Suppressor macrophage (primary cell): ENCODE measurements at regions not wholly inside any gene's neighbourhood (a gene's known extent, or its start where the extent isn't known, plus 50 kb on each side); places are given as distances from the start of the nearest gene placed in this dataset.
"Not testable (repeated sequence)": the region's sequence is repeated elsewhere in the genome, so short reads cannot be mapped to it uniquely, and the experiment has no call there.

Experiments used
- DNase-seq, 4 experiments: peaks; one replicate each; pipeline ENCODE4 v3.0.0-alpha.2; 2020 to 2022

DNA sequence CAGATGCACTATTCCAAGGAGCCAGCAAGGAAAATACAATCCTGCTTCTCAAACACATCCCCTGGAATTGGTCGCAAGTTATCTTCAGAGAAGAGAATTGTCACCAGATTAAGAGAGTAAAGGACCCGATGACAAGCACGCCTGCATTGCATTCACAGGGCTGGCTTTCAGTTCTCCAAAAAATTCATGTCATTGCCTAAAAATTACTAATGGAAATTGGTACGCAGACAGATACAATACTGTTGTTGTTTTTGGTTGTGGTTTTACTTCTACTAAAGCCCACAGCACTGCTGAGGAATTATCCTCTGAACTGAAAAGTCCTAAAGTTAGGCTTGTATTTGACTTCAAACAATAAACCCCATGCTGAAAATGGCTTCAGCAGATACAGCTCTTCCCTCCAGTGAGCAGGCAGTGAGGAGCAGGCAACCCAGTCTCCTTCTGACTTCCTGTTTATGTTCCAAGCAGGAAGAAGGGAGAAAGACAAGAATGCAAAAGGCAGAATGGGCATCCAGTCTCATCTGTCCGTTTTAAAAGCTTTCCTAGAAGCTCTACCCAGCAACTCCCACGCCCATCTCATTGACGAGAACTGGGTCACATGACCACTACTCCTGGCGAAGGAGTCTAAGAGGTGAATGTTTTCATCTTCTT, 80.6 kb upstream of the ZNF366 start:
- peak; percentile 24 to 58 (median 46) for DNase-seq

DNA sequence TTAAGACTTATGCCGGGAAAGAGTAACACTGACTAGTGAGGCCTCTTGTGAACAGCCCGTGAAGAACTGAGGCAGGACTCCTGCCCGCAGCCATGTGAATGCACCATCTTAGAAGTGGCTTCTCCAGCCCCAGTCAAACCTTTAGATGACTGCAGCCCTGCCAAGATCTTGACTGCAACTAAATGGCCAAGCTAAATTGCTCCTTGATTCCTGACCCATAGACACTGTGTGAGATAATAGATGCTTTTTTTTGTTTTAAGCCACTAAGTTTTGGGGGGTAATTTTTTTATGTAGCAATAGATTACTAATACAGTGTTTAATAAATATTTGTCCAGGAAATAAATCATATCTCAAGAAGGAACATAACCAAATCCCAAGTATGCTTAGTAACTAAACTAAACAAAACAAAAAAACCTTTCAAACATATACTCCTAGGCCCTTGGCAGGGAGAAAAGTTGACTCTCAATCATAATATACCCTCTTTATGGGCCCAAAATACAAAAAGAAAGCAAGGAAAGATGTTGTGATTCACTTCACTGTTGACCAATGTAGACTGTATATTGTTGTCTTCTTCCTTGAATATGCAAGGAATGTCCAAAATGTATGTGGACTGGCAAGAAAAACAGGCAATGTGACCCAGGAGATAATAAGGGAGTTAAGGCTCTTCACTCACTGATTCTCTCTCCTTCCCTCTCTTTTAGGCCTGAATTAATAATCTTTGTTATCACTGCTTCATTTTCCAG, 79.7 kb upstream of the ZNF366 start:
- DNase-seq: no peak

DNA sequence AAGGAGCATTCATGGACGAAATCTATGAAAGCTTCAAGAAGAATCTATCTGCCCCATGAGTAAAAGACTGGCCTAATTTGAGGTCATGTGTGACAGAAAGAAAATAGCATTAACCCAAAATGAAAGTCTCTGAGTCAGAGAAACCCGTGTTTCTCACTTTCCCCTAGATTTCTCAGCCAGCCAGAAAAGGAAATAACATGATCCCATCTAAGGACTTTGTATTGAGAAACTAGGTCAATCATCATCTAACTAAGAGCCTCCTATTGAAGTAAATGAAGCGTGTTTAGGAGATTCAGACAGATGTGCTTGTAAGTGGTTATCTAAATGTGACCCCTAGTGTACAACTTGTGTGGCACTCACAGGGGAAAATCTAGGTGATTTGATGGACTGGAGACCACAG, 77.3 kb upstream of the ZNF366 start:
- DNase-seq: peak in 1 of 4 experiments; percentile 51

DNA sequence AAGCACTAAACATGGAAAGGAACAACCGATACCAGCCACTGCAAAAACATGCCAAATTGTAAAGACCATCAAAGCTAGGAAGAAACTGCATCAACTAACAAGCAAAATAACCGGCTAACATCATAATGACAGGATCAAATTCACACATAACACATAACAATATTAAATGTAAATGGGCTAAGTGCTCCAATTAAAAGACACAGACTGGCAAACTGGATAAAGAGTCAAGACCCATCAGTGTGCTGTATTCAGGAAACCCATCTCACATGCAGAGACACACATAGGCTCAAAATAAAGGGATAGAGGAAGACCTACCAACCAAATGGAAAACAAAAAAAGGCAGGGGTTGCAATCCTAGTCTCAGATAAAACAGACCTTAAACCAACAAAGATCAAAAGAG, 72.1 kb upstream of the ZNF366 start:
- not testable (repeated sequence) for DNase-seq

DNA sequence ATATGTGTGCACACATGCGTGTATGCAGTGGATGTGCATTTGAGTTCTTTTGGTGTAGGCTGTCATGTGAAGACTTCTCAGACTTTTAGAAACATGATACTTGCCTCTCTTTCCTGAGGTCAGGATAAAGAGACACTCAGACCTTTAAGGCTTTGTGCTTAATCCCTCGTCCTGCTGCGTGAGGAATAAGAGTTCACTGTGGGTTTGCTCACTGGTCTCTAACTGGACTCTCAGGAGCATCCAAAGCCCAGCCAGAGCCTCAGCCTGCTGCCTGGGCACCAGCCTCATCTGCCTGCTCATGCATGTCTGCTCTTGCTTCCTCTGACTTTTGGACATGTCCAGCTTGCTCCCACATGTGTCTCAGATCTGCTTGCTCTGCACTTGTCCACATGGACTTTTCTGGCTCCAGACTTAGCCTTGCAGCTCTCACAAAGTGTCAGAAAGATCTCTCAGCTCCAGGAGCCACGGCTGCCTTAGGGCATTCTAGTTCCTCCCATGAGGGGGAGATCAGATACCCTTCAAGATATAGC, 65.1 kb upstream of the ZNF366 start:
- DNase-seq: no peak

DNA sequence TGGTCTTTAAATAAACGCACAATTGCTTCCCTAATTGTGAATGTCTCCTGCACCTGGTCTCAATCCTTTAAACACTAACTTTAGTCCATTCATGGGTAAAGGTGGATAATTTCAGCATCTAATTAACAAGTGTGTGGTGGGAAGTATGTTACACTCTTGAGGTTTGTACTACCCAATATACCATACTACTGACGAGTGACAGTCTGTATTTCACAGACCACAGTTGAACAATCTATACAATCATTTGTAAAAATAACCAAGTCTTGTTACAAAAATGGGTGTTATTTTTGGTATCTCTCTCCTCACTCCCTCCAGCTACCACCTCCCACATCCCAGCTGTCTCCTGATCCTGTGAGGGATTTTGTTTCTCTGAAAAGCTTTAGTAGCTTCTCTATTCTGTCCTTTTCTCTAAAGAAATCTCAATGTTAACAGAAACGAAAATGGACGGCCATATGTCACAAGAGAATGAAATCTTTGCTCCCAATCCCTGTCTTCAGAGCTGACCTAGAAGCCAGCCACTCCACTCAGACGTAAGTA, 62.3 kb upstream of the ZNF366 start:
- DNase-seq: no peak

DNA sequence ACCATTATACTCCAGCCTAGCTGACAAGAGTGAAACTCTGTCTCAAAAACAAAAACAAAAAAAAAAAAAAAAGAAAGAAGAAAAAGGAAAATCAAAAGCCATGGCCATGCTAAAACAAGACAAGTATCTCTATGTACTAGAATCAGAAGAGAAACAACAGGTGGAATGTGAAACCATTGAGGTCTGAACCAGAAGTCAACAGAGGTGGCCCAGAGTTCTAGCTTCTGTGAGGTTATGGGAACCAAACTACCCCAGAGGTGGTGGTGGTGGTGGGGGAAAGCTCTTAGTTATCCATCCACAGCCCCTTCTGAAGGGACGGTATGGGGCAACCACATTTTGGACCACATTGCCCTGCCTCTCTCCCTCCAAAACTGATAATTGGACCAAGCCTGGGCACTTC, 59.5 kb upstream of the ZNF366 start:
- DNase-seq: no peak

DNA sequence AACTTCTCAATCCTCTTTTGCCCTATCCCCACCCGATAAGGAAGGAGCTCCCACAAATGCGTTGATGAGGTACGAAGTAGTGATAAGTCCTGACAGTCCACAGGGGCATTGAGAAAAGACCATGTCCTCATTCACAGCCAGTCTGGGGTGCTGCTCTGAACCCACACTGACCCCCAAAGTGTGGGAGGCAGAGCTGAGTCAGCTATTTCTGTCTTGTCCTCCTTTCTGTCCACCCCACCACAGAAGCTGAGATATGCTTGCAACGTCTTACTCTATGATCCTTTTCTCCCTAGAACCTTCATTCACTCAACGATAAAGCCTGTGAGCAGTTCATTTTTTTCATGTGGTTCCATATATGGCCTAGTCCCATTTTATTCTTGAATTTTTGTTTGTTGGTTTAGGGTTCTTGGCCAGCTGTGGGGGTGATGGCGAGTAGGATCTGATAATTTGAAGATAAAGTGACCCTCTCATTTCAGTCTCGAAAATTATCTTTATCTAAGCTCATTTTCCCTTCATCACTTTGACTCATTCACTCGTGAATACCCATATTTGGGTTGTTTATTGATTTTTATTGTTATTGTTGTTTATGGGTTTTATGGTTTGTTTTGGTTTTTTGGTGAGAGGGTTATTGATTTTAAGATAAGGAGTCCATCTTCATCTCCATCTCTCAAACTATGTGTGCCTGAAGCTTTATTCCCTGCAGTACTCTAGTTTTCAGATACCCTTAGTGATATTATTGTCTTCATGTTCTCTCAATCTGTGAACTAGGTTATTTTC, 58.5 kb upstream of the ZNF366 start:
- no peak for DNase-seq

DNA sequence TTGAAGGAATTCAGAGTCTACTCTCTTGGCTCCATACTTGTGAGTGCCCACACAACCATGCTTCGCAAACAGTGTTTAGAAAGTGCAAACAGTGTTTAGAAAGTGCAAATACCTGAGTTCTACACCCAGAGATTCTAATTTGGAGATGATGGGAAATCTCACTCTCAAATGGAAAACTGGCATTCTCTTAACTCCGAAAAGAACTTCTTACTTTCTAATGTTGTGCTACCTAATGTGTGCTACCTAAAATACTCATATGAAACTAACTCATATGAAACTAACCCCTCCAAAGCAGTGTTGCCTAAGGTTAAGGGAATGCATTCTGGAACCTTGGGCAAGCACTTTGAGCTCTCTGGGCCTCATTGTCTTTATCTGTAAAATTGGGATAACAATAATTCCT, 55.5 kb upstream of the ZNF366 start:
- no peak for DNase-seq

DNA sequence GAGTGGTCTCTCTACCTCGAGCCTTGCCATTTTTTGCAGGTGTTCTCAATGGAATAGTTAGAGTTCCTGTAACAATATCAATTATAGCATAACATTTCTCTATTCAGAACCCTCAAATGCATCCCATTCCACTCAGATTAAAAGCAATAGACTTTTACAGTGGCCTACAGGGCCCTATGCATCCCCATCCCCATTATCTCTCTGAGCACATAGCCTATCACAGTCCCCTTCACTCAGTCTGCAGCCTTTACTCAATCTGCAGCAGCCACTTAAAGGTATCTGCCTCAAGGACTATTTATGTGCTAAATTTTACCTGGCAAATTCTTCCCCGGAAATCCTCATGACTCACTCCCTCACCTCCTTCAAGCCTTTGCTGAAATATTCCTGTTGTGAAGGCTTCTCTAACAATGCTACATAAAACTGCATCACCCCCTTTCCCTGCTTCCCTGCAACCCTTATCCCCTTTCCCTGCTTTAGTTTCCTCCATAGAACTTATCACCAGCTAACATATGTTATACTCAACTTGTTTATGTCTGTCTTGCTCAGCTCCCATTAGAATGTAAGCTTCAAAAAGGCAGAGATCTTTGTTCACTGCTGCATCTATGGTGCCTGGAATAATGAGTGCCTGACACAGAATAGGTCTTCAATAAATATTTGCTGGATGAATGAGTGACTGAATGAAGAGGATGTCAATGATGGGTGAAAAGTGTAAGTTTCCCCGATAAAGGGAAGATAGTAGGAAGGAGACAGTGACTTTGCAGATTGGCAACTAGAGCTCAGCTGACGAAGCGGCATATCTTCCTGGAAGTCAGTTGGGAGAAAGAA, 54.1 kb upstream of the ZNF366 start:
- no peak for DNase-seq

DNA sequence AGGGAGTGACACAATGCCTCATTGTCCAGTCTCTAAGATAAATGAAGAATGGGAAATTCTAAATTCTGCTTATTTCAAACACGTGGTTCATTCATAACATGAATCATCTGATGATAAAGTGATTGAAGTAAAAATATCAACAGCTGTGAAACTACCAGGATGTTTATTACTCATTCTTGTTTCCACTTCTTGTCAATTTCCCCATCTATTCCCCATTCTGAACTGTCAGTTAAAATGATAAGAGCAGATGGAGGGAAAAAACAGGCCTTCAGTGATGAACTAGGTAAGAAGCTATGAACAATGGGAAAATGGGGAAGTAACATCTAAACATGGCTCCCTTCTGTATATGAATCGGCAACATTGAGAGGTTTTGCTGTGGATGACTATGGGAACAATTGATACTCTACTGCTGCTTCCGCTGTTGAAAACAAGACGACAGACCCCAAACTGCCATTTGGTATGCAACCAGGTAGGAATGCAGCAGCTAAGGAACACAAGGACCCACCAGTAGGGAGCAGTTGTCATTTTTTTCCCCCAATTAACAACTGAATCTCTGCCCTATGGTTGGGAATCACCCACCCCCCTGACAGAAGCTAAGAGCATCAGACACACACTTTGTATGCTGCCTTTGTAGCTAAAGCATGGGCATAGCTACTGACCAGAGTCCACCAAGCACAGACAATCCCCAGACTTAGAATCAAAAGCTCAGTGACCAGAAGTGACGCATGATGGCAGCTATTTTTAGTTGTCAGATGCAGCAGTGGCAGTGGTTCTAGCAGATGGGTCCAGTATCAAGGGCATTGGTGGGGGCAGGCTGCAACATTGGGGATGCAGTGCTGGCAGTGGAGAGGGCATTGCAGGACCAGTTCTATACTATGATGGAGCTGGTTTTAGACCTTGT, 52.9 kb upstream of the ZNF366 start:
- peak in 2 of 4 experiments; percentile 9 to 14 for DNase-seq

DNA sequence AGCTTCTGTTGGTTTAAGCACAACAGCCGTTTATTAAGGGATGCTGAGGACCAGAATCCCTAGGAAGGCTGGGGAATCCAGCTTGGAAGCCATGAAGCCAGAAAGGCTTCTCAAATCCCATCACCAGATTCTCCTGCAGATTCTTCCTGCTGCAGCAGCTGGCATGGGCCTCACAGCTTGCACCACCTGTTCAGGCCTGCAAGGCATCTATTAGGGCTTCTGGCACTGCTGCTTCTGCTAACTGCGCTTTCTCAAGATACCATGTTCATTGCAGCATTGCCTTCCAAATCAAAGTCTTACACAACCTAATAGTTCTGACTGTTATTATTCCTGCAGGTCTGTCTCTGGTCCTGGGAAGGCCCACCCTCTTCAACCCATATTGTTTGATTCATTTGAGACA, 51.2 kb upstream of the ZNF366 start:
- DNase-seq: peak in 1 of 4 experiments; percentile 8

DNA sequence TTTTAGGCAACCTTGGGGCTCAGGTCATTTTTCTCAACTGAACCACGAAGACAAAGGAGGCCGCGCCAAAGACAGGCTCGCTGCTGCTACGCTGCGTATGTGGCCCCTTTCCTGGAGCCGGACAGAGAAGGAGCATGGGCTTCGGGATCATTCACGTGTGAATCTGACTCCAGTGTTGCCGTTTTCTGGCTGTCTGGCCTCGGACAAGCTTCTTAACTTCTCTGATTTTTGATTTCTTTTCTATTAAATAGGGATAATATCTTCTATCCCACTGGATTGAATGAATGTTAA, 50.8 kb upstream of the ZNF366 start:
- DNase-seq: no peak

DNA sequence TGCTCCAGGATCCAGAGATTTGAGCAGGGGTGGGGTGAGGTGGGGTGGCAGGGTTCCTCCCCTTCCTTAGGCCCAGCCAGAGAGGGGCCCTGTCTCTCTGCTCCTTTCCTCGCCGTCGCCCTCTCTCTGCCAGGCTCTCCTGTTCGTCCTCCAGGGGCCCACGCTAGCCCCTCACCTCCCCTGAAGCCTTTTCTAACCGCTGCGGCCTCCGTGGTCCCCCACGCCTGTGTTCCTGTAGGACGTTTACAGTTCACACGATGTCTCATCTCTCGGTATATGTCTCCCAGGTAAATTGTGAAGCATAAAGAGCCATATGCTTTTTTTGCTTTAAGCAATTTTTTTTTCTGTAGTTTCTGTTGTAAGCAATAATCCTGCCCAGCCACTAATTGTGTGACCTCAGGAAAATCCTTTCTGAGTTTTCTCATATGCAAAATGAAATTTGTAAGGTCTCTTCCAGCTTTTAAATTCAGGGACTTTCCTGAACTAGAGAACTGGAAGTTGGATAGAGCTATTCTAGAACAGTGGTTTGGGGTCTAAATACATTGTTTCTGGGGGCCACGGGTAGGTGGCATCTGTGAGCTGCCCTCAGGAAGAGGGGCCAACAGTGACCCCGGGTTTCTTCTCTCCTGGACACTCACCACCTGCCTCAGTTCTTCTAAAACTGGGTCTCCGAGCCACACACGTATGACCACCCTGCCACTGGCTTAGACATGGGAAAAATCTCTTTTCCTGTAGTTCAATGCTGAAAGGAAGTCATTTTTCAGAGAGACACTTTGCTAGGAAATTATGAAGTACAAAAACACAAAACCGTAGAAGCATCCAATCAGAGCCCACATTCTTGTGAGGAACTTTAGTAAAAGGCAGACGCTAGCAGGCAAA, 50.2 kb upstream of the ZNF366 start:
- no peak for DNase-seq
